GM23248 (cell line): ENCODE measurements at regions not wholly inside any gene's neighbourhood (a gene's known extent, or its start where the extent isn't known, plus 50 kb on each side); places are given as distances from the start of the nearest gene placed in this dataset.

Experiments used
- DNase-seq: peaks from one replicate; pipeline ENCODE4 v3.0.0-alpha.2; 2015
- H2AFZ ChIP-seq: fragments of 200-600 bp; sonication (generic); 2 replicates; pipeline ENCODE4 v1.6.1; 2016; ENCODE audit warnings: antibody characterized with exemption
- H3F3A ChIP-seq: fragments of 200-600 bp; sonication (generic); 2 replicates; pipeline ENCODE4 v1.6.1; 2016; ENCODE audit warnings: mild to moderate bottlenecking, antibody characterized with exemption, mixed run types; ENCODE audit not compliant: insufficient read depth
- H3K27ac ChIP-seq: fragments of 200-600 bp; sonication (generic); 2 replicates; pipeline ENCODE4 v1.5.1; 2016; ENCODE audit warnings: mild to moderate bottlenecking
- H3K27me3 ChIP-seq: fragments of 200-600 bp; sonication (generic); replicated peaks from 2 replicates; pipeline ENCODE4 v1.6.1; 2016; ENCODE audit warnings: mild to moderate bottlenecking; ENCODE audit not compliant: insufficient read depth
- H3K36me3 ChIP-seq: fragments of 200-600 bp; sonication (generic); 2 replicates; pipeline ENCODE4 v1.6.1; 2016; ENCODE audit warnings: low read depth, mild to moderate bottlenecking
- H3K4me1 ChIP-seq: fragments of 200-600 bp; sonication (generic); 2 replicates; pipeline ENCODE4 v1.6.1; 2016; ENCODE audit warnings: mild to moderate bottlenecking; ENCODE audit not compliant: insufficient read depth
- H3K4me2 ChIP-seq: fragments of 200-600 bp; sonication (generic); one replicate; pipeline ENCODE4 v1.6.1; 2016; ENCODE audit warnings: mild to moderate bottlenecking; ENCODE audit not compliant: unreplicated experiment
- H3K4me3 ChIP-seq: fragments of 200-600 bp; sonication (generic); 2 replicates; pipeline ENCODE4 v1.5.1; 2016; ENCODE audit warnings: mild to moderate bottlenecking
- H3K79me2 ChIP-seq: fragments of 200-600 bp; sonication (generic); 2 replicates; pipeline ENCODE4 v1.6.1; 2016; ENCODE audit warnings: mild to moderate bottlenecking; ENCODE audit not compliant: insufficient read depth
- H3K9ac ChIP-seq: fragments of 200-600 bp; sonication (generic); 2 replicates; pipeline ENCODE4 v1.6.1; 2016; ENCODE audit warnings: mild to moderate bottlenecking
- H3K9me2 ChIP-seq: fragments of 200-600 bp; sonication (generic); 2 replicates; pipeline ENCODE4 v1.6.1; 2016; ENCODE audit warnings: mixed run types, mild to moderate bottlenecking, moderate library complexity; ENCODE audit not compliant: insufficient read depth
- H3K9me3 ChIP-seq: fragments of 200-600 bp; sonication (generic); one replicate; pipeline ENCODE4 v1.6.1; 2017; ENCODE audit warnings: low read depth
- H4K20me1 ChIP-seq: fragments of 200-600 bp; sonication (generic); 2 replicates; pipeline ENCODE4 v1.6.0; 2016; ENCODE audit not compliant: insufficient read depth
- EZH2 ChIP-seq: fragments of 200-600 bp; sonication (generic); IDR thresholded peaks from 2 replicates; pipeline ENCODE4 v1.6.1; 2018; ENCODE audit warnings: antibody characterized with exemption, mild to moderate bottlenecking; ENCODE audit not compliant: insufficient read depth, poor library complexity, severe bottlenecking
- EZH2phosphoT487 ChIP-seq: fragments of 200-600 bp; sonication (generic); IDR thresholded peaks from 2 replicates; pipeline ENCODE4 v1.6.1; 2018; ENCODE audit warnings: antibody characterized with exemption, moderate library complexity, mild to moderate bottlenecking, low read depth; ENCODE audit not compliant: insufficient read depth
- WGBS, 2 experiments: methylation state at CpG; one replicate each; pipeline ENCODE4 v1.1.6; 2015 to 2017; ENCODE audit warnings: low lambda C conversion rate in 2 of 2, low coverage in 1 of 2; ENCODE audit errors: missing lambda C conversion rate in 2 of 2; 5-methylcytosine and 5-hydroxymethylcytosine counted together
- in situ Hi-C: fragments of 300-500 bp; cut with MboI; formaldehyde crosslinking; loops from 2 replicates; pipeline ENCODE4 v1.15.0; 2020

DNA sequence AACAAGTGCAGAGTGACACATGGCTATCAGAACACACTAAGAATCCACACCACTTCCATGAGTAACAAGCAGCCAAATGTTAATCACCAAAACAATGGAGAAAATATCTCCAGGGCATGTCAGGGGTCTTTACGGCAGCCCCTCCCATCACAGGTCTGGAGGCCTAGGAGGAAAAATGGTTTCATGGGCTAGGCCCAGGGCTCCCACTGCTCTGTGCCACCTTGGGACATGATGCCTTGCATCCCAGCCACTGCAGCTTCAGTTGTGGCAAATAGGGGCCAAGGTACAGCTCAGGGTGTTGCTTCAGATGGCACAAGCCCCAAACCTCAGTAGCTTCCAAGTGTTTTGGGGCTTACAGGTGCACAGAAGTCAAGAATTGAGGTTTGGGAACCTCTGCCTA is 66.6 kb downstream of the NEURL3 start:
- no peaks in the 10 kb centered on the region for H3K4me1 ChIP-seq
- no peak overlapping the region for H2AFZ ChIP-seq
- H3K27ac ChIP-seq = no peak overlapping the region
- in situ Hi-C loops = no loop called here
- 72 to 74% methylated on average over 1 of the region's 1 CpG for WGBS, 2 experiments
- no peak for TF ChIP-seq EZH2
- TF ChIP-seq EZH2phosphoT487 = no peak
- no peaks in the 10 kb centered on the region for H3K9me2 ChIP-seq
- no peak overlapping the region for H3K9ac ChIP-seq
- peaks cover 39% of the 10 kb centered on the region for H3K27me3 ChIP-seq
- H4K20me1 ChIP-seq = no peaks in the 10 kb centered on the region
- no peaks in the 10 kb centered on the region for H3F3A ChIP-seq
- H3K36me3 ChIP-seq = no peaks in the 10 kb centered on the region
- H3K79me2 ChIP-seq = no peaks in the 10 kb centered on the region
- no peak for DNase-seq
- H3K4me3 ChIP-seq = no peak overlapping the region
- H3K9me3 ChIP-seq = no peaks in the 10 kb centered on the region
- no peak overlapping the region for H3K4me2 ChIP-seq

GRCh38 chr2:96437512-96437911 is 67.6 kb downstream of the NEURL3 start:
- H3K36me3 ChIP-seq = no peaks in the 10 kb centered on the region
- no peaks in the 10 kb centered on the region for H3K9me3 ChIP-seq
- H3K4me1 ChIP-seq = no peaks in the 10 kb centered on the region
- in situ Hi-C loops = no loop called here
- no peaks in the 10 kb centered on the region for H3K79me2 ChIP-seq
- H3K4me3 ChIP-seq = no peak overlapping the region
- no peak overlapping the region for H3K4me2 ChIP-seq
- 48 to 55% methylated on average over 2 of the region's 2 CpGs for WGBS, 2 experiments
- peaks cover 46% of the 10 kb centered on the region for H3K27me3 ChIP-seq
- no peaks in the 10 kb centered on the region for H3K9me2 ChIP-seq
- no peaks in the 10 kb centered on the region for H4K20me1 ChIP-seq
- no peak overlapping the region for H3K27ac ChIP-seq
- H2AFZ ChIP-seq = no peak overlapping the region
- TF ChIP-seq EZH2phosphoT487 (no peak), EZH2 (no peak)
- no peak for DNase-seq
- H3K9ac ChIP-seq = no peak overlapping the region
- H3F3A ChIP-seq = no peaks in the 10 kb centered on the region

DNA sequence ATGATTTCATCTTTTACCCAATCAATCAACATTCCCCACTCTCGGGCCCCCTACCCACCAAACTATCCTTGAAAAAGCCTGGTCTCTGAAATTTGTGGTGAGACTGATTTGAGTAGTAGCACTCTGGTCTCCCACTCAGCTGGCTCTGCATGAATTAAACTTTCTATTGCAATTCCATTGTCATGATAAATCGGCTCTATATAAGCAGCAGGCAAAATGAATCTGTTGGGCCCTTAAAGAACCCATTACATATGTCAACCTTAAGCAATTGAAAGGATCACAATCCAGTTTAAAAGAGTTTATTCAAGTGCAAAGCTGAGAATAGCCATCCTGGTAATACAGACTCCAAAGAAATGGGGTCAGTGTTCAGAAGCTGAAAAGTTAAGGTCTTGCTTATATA is 68.2 kb downstream of the NEURL3 start:
- H3K36me3 ChIP-seq = no peaks in the 10 kb centered on the region
- no peak for DNase-seq
- no peaks in the 10 kb centered on the region for H3K4me1 ChIP-seq
- no peaks in the 10 kb centered on the region for H3F3A ChIP-seq
- H3K9me3 ChIP-seq = no peaks in the 10 kb centered on the region
- no peak overlapping the region for H3K4me2 ChIP-seq
- H3K79me2 ChIP-seq = no peaks in the 10 kb centered on the region
- in situ Hi-C loops = no loop called here
- H3K9me2 ChIP-seq = no peaks in the 10 kb centered on the region
- H3K4me3 ChIP-seq = no peak overlapping the region
- H3K9ac ChIP-seq = no peak overlapping the region
- no peak overlapping the region for H3K27ac ChIP-seq
- no peaks in the 10 kb centered on the region for H4K20me1 ChIP-seq
- H2AFZ ChIP-seq = no peak overlapping the region
- TF ChIP-seq EZH2 (no peak), EZH2phosphoT487 (no peak)
- WGBS, 2 experiments = 8 to 10% methylated on average over 2 of the region's 2 CpGs
- peaks cover 46% of the 10 kb centered on the region for H3K27me3 ChIP-seq

DNA sequence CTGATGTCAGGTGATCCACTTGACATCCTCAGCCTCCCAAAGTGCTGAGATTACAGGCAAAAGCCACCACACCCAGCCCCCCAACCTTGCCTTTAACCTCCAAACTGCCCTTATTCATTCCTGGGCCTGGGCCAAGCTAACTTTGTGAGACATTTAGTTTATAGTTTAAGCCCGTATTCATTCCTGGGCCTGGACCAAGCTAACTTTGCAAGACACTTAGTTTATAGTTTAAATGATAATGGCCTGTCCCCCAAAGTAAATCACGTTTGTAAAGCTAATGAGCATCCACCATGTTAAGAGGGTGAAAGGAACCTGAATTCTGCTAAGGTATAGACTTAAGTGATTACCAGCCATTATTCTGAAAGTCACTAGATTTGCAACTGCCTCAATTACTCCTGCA is 68.7 kb downstream of the NEURL3 start:
- H3K27ac ChIP-seq = no peak overlapping the region
- WGBS, 2 experiments = 39 to 42% methylated on average over 2 of the region's 2 CpGs
- no peak for DNase-seq
- H3K79me2 ChIP-seq = no peaks in the 10 kb centered on the region
- TF ChIP-seq EZH2 (no peak), EZH2phosphoT487 (no peak)
- no peaks in the 10 kb centered on the region for H3K4me1 ChIP-seq
- H3K9me3 ChIP-seq = no peaks in the 10 kb centered on the region
- in situ Hi-C loops = no loop called here
- H2AFZ ChIP-seq = no peak overlapping the region
- no peaks in the 10 kb centered on the region for H3K36me3 ChIP-seq
- peaks cover 46% of the 10 kb centered on the region for H3K27me3 ChIP-seq
- H3K9ac ChIP-seq = no peak overlapping the region
- H3K4me3 ChIP-seq = no peak overlapping the region
- H3K9me2 ChIP-seq = no peaks in the 10 kb centered on the region
- no peaks in the 10 kb centered on the region for H3F3A ChIP-seq
- H3K4me2 ChIP-seq = no peak overlapping the region
- H4K20me1 ChIP-seq = no peaks in the 10 kb centered on the region

DNA sequence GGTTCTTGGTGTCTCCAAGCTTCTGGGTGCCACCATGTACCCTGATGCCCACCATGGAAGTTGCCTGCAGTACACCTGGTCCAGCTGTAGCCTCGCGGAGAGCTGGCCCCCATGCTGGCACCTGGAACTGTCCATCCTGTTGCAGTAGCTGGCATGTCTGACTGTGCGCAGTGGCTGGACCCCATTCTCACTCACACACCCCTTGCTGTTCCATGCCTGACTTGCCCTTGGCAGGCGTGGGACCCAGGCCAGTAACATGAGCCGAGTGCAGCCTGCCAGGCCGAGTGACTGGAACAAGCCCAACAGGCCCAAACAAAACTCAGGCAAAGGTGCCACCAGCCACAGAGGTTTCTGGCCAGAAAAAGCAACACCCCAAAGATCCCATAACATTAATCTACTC is 73.8 kb downstream of the NEURL3 start:
- Histone ChIP-seq H3K9me3 (no peaks in the 10 kb centered on the region), H3K27me3 (peaks cover 19% of the 10 kb centered on the region; the same call in 1 of the 2 replicates), H3F3A (no peaks in the 10 kb centered on the region), H3K36me3 (no peaks in the 10 kb centered on the region), H3K9ac (no peak overlapping the region), H3K9me2 (no peaks in the 10 kb centered on the region), H4K20me1 (no peaks in the 10 kb centered on the region), H3K4me2 (no peak overlapping the region), H2AFZ (no peak overlapping the region), H3K27ac (no peak overlapping the region), H3K4me3 (no peak overlapping the region), H3K79me2 (no peaks in the 10 kb centered on the region), H3K4me1 (peaks cover 7% of the 10 kb centered on the region; the same call in 1 of the 2 replicates)
- 57 to 60% methylated on average over 6 of the region's 6 CpGs for WGBS, 2 experiments
- no peak for TF ChIP-seq EZH2
- no peak for TF ChIP-seq EZH2phosphoT487
- in situ Hi-C loops = no loop called here
- no peak for DNase-seq
